Endothelial cell of umbilical vein (primary cell): ENCODE measurements at regions not wholly inside any gene's neighbourhood (a gene's known extent, or its start where the extent isn't known, plus 50 kb on each side); places are given as distances from the start of the nearest gene placed in this dataset.

Experiments
- BruUV-seq: library from RNA; stranded (reverse); fragments of 400-500 nt; replicated peaks from 2 replicates; lab custom pipeline; 2021; lab: Mats Ljungman, UMichigan
- CTCF ChIA-PET: fragments of 300-600, 350-600 bp; sonication (Branson Sonifier 250); formaldehyde crosslinking; loops from one replicate; lab custom pipeline; 2021; ENCODE audit warnings: antibody characterized with exemption, inconsistent platforms; lab: Charles Lee
- POLR2A ChIA-PET: fragments of 300-600, 350-600 bp; sonication (Branson Sonifier 250); formaldehyde crosslinking; loops from one replicate; lab custom pipeline; 2021; ENCODE audit warnings: antibody characterized with exemption, inconsistent platforms; lab: Charles Lee
- DNase-seq: peaks from one replicate; pipeline ENCODE4 v3.0.0-alpha.2; 2011; ENCODE audit warnings: low read depth, low spot score
- FAIRE-seq: peaks from 2 replicates; lab custom pipeline; 2011; peaks lifted over from hg19 to GRCh38; lab: Jason Lieb, UNC
- H2AFZ ChIP-seq: 2 replicates; pipeline ENCODE4 v1.6.0; 2012; ENCODE audit warnings: low read depth, low read length, control low read depth, inconsistent platforms
- H3K27ac ChIP-seq: 2 replicates; pipeline ENCODE4 v1.5.1; 2011; ENCODE audit warnings: low read depth, mild to moderate bottlenecking, control low read depth, low read length, moderate library complexity; ENCODE audit not compliant: insufficient read depth
- H3K27me3 ChIP-seq, 2 experiments: 2 replicates each; pipeline versions ENCODE4 v1.6.0 to v1.6.1; 2011; ENCODE audit warnings: low read length in 2 of 2, mixed read lengths in 1 of 2; ENCODE audit not compliant: control insufficient read depth in 2 of 2, insufficient read depth in 2 of 2
- H3K36me3 ChIP-seq, 2 experiments: 2 replicates in 1 of 2; 3 replicates in 1 of 2; pipeline ENCODE4 v1.5.1; 2011; ENCODE audit warnings: low read length in 2 of 2, mild to moderate bottlenecking in 1 of 2, moderate library complexity in 1 of 2; ENCODE audit not compliant: control insufficient read depth in 2 of 2, insufficient read depth in 2 of 2; ENCODE audit errors: extremely low read depth in 1 of 2
- H3K4me1 ChIP-seq: 3 replicates; pipeline ENCODE4 v1.5.1; 2011; ENCODE audit warnings: mild to moderate bottlenecking, low read length; ENCODE audit not compliant: control insufficient read depth, insufficient read depth; ENCODE audit errors: extremely low read depth
- H3K4me2 ChIP-seq: 2 replicates; pipeline ENCODE4 v1.6.1; 2011; ENCODE audit warnings: low read length, control low read depth, mixed read lengths; ENCODE audit not compliant: insufficient read depth
- H3K4me3 ChIP-seq, 3 experiments: fragments of 200-600 bp in 1 of 3; sonication (generic), shearing (Covaris generic) in 1 of 3; replicated peaks in 1 of 3; 2 replicates each; pipeline ENCODE4 v1.5.1; 2011 to 2016; ENCODE audit warnings: control low read depth in 3 of 3, low read length in 3 of 3, mild to moderate bottlenecking in 2 of 3, inconsistent platforms in 1 of 3, low read depth in 1 of 3, moderate library complexity in 1 of 3; ENCODE audit not compliant: insufficient read depth in 1 of 3
- H3K79me2 ChIP-seq: 2 replicates; pipeline ENCODE4 v1.6.0; 2012; ENCODE audit warnings: low read length, inconsistent platforms; ENCODE audit not compliant: control insufficient read depth, insufficient read depth
- H3K9ac ChIP-seq: replicated peaks from 2 replicates; pipeline ENCODE3; 2011; ENCODE audit warnings: low read length, control low read depth; ENCODE audit not compliant: insufficient read depth; ENCODE audit errors: extremely low read depth
- H3K9me1 ChIP-seq: replicated peaks from 3 replicates; pipeline ENCODE4 v1.6.0; 2011; ENCODE audit warnings: mild to moderate bottlenecking, low read length; ENCODE audit not compliant: control insufficient read depth, insufficient read depth; ENCODE audit errors: extremely low read depth
- H3K9me3 ChIP-seq: replicated peaks from 2 replicates; pipeline ENCODE4 v1.5.1; 2012; ENCODE audit warnings: low read length, inconsistent platforms; ENCODE audit not compliant: control insufficient read depth, insufficient read depth
- H4K20me1 ChIP-seq: replicated peaks from 2 replicates; pipeline ENCODE3; 2011; ENCODE audit warnings: mild to moderate bottlenecking, low read length; ENCODE audit not compliant: control insufficient read depth, insufficient read depth; ENCODE audit errors: extremely low read depth
- EZH2 ChIP-seq: IDR thresholded peaks from 2 replicates; pipeline ENCODE4 v1.6.1; 2012; ENCODE audit warnings: borderline replicate concordance, low read depth, mild to moderate bottlenecking, moderate library complexity, low read length, inconsistent platforms; ENCODE audit not compliant: severe bottlenecking
- FOS ChIP-seq: IDR thresholded peaks from 2 replicates; pipeline ENCODE4 v1.6.1; 2011; ENCODE audit warnings: mild to moderate bottlenecking, low read length, moderate library complexity, borderline replicate concordance; ENCODE audit not compliant: insufficient read depth
- GATA2 ChIP-seq: IDR thresholded peaks from 2 replicates; pipeline ENCODE4 v1.7.0; 2011; ENCODE audit warnings: low read depth, mild to moderate bottlenecking, moderate library complexity, mixed read lengths, low read length; ENCODE audit not compliant: insufficient read length, insufficient read depth
- JUN ChIP-seq: IDR thresholded peaks from 2 replicates; pipeline ENCODE4 v1.6.1; 2011; ENCODE audit warnings: borderline replicate concordance, low read depth; ENCODE audit not compliant: insufficient read length, insufficient read depth
- MAX ChIP-seq: IDR thresholded peaks from 2 replicates; pipeline ENCODE4 v1.6.1; 2011; ENCODE audit not compliant: insufficient read depth, insufficient read length
- MYC ChIP-seq: IDR thresholded peaks from one replicate; pipeline ENCODE4 v1.6.1; 2011; ENCODE audit warnings: mild to moderate bottlenecking, low read depth, low read length
- POLR2A ChIP-seq: IDR thresholded peaks from 2 replicates; pipeline ENCODE4 v1.6.1; 2012; ENCODE audit warnings: low read depth, mild to moderate bottlenecking, control low read depth, low read length
- POLR2AphosphoS5 ChIP-seq: IDR thresholded peaks from 2 replicates; pipeline ENCODE4 v1.6.1; 2012; ENCODE audit warnings: low read depth, mild to moderate bottlenecking, control low read depth, low read length, moderate library complexity; ENCODE audit not compliant: insufficient read depth
- dilution Hi-C: fragments of 300-500 bp; cut with MboI; formaldehyde crosslinking; loops from one replicate; pipeline ENCODE4 v1.15.0; 2019; ENCODE audit warnings: low sequenced_read_pairs; ENCODE audit not compliant: extremely low pct_ligation_motif_present
- intact Hi-C: fragments of 100-400 bp; cut with micrococcal nuclease; formaldehyde crosslinking; loops from one replicate; pipeline ENCODE4 v1.10.0; 2022
- TF ChIP-seq, protein P1 (sequence below), 2 donors: IDR thresholded peaks; 1 replicate in 1 of 2; 2 replicates in 1 of 2; pipeline ENCODE4 v1.5.1; 2011; ENCODE audit warnings: low read length in 2 of 2, mild to moderate bottlenecking in 2 of 2, moderate library complexity in 2 of 2, control low read depth in 1 of 2, inconsistent platforms in 1 of 2, low read depth in 1 of 2; ENCODE audit not compliant: insufficient read depth in 1 of 2; ENCODE audit errors: extremely low read depth in 1 of 2

DNA sequence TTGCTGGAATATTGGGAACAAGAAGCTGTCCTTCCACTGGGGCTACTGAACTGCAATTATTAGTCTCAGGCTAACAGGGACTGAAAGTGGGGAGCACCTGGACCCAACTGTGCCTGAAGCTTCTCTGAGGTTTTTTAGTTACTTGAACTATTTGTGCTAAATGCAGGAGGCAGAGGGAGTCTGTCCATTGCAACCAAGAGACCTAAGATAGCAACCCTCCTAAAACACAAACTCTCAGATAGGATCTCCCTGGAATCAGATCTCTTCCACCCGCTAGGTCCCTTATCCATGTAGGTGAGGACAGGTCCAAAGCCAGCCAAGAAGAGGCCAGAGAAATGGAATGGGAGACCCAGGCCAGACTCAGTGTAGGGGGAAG is 58.1 kb downstream of the NCOR2 start:
- Histone ChIP-seq H3K27me3 (no peaks in the 10 kb centered on the region), H3K36me3 (no peaks in the 10 kb centered on the region), H3K27ac (no peak overlapping the region), H3K79me2 (peaks cover 42% of the 10 kb centered on the region), H3K4me1 (peaks cover 50% of the 10 kb centered on the region), H3K9me3 (no peaks in the 10 kb centered on the region), H3K4me2 (no peak overlapping the region), H2AFZ (no peak overlapping the region), H3K9ac (no peak overlapping the region), H3K9me1 (no peaks in the 10 kb centered on the region), H4K20me1 (no peaks in the 10 kb centered on the region), H3K4me3 (no peak overlapping the region)
- ChIA-PET POLR2A (no interaction called here), CTCF (interaction anchor here (0.7 to 2.3 kb wide), 6 partner anchors 9 to 139 kb away, joined by 3 to 7 read pairs (median 5); no protein-coding TSS in a partner anchor)
- dilution Hi-C loops, result no loop called here
- no TSS peak for BruUV-seq
- TF ChIP-seq POLR2A (no peak), JUN (no peak), MAX (no peak), POLR2AphosphoS5 (no peak), EZH2 (no peak), FOS (no peak), MYC (no peak), GATA2 (no peak)
- TF ChIP-seq, protein P1, sequence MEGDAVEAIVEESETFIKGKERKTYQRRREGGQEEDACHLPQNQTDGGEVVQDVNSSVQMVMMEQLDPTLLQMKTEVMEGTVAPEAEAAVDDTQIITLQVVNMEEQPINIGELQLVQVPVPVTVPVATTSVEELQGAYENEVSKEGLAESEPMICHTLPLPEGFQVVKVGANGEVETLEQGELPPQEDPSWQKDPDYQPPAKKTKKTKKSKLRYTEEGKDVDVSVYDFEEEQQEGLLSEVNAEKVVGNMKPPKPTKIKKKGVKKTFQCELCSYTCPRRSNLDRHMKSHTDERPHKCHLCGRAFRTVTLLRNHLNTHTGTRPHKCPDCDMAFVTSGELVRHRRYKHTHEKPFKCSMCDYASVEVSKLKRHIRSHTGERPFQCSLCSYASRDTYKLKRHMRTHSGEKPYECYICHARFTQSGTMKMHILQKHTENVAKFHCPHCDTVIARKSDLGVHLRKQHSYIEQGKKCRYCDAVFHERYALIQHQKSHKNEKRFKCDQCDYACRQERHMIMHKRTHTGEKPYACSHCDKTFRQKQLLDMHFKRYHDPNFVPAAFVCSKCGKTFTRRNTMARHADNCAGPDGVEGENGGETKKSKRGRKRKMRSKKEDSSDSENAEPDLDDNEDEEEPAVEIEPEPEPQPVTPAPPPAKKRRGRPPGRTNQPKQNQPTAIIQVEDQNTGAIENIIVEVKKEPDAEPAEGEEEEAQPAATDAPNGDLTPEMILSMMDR (IDR thresholded peaks at IDR 0.05; ENCODE audit: extremely low read depth in 1 of 2, insufficient read depth in 1 of 2, low read depth in 1 of 2, low read length in 2 of 2), result no peak
- intact Hi-C loops, result no loop called here
- DNase-seq (no peak), FAIRE-seq (no peak)
